ENCODE measurements at regions not wholly inside any gene's neighbourhood (a gene's known extent, or its start where the extent isn't known, plus 50 kb on each side); places are given as distances from the start of the nearest gene placed in this dataset.

DNA sequence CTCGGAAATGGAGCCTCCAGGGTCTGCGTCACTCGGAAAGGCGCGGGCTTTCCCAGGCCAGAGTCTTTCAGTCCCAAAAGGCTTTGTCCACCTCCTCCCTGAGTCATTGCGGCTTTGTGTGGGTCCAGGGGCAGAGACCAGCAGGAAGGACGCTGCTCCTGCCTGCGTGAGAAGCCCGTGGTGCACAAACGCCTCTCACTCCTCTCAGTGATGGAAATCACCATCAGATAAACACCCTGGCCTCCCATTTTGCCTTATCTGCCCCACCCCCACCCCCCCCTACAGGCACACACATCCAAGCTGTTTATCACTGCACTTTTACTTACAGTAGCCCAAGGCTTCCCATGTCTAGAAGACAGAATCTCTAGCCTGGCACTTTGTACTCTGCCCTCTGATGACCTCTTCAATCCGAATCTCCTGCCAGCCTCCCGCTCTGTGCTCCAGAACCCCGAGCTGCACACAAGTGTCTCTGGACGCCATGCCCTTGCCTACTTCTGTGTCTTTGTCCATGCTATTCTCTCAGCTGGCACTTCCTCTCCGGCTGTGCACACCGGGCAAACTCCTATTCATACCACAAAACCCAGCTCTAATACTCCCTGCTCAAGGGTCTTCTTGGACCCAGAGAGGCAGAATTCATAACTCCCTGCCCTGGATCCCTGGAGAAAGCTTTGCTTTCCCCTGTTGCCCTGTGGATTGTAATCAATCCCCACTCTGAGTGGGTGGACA lies 954.6 kb downstream of the TBC1D22A start:
- H3K9me3 ChIP-seq (ENCODE audit: control insufficient read depth in 1 of 2, low read length in 2 of 2), result no peaks in the 10 kb centered on the region
- no peak overlapping the region for H3K4me3 ChIP-seq (ENCODE audit: low read depth in 1 of 2, low read length in 2 of 2)
- H3K27me3 ChIP-seq (ENCODE audit: low read depth, low read length), result no peaks in the 10 kb centered on the region
- no peaks in the 10 kb centered on the region for H3K36me3 ChIP-seq (ENCODE audit: control insufficient read depth in 1 of 2, insufficient read depth in 2 of 2, low read length in 2 of 2)
- H3K4me1 ChIP-seq (ENCODE audit: control insufficient read depth in 1 of 2, insufficient read depth in 2 of 2, low read length in 2 of 2), result no peaks in the 10 kb centered on the region
- no peak overlapping the region for H3K27ac ChIP-seq (ENCODE audit: low read length)

DNA sequence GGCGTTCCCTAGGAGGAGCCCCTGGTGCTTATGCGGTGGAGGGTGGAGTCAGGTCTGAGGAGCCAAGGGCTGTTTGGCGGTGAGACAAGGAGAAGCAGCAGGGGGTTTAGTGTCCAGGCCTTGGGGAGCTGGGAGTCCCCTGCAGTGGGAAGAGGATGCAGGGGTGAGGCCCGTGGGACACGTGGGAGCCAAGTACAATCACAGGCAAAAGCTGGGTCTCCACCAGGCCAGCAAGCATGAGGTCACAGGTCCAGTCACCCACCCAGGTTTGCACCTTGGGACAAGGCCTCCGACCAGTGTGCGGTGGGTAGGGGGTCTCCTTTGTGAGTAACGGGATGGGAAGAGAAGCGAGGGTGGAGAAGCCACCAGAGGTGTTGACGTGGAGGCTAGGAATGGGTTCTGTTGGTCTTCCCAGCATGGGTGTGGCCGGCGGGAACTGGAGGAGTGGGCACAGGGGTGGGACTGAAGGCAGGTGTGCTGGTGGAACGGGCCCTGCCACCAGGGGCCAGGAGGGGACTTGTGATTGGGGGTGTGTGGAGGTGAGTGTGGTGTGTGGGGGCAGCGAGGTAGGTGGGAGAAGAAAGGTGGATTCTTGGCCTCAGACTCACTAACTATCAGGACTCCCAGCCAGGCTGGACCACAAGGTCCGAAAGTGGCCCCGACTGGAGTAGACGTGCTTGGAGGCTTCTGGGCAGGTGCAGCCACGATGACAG lies 953.6 kb downstream of the TBC1D22A start:
- Histone ChIP-seq H3K27ac (ENCODE audit: low read length) (no peak overlapping the region), H3K4me1 (ENCODE audit: control insufficient read depth in 1 of 2, insufficient read depth in 2 of 2, low read length in 2 of 2) (no peaks in the 10 kb centered on the region), H3K9me3 (ENCODE audit: control insufficient read depth in 1 of 2, low read length in 2 of 2) (no peaks in the 10 kb centered on the region), H3K27me3 (ENCODE audit: low read depth, low read length) (no peaks in the 10 kb centered on the region), H3K36me3 (ENCODE audit: control insufficient read depth in 1 of 2, insufficient read depth in 2 of 2, low read length in 2 of 2) (no peaks in the 10 kb centered on the region), H3K4me3 (ENCODE audit: low read depth in 1 of 2, low read length in 2 of 2) (no peak overlapping the region)

DNA sequence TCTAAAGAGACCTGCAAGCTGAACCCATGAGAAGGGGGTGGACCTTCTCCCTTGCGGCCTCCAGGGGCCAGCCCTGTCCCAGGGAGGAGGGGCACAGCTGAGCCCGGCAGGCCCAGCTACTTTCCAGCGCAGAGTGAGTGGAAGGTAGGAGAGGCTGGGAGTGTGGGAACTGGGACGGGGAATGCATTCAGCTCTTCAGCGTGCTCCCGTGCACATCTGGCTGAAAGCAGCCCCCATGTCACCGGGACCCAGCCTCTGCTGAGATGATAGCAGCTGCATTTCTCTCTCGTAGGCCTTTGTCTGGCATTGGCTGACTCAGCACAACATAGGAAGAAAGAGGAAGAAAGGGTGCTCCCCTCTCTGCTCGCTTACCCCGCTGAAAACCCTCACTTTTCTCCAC lies 951.5 kb downstream of the TBC1D22A start:
- no peaks in the 10 kb centered on the region for H3K9me3 ChIP-seq (ENCODE audit: control insufficient read depth in 1 of 2, low read length in 2 of 2)
- H3K36me3 ChIP-seq (ENCODE audit: control insufficient read depth in 1 of 2, insufficient read depth in 2 of 2, low read length in 2 of 2), result no peaks in the 10 kb centered on the region
- H3K27me3 ChIP-seq (ENCODE audit: low read depth, low read length), result no peaks in the 10 kb centered on the region
- H3K27ac ChIP-seq (ENCODE audit: low read length), result no peak overlapping the region
- no peaks in the 10 kb centered on the region for H3K4me1 ChIP-seq (ENCODE audit: control insufficient read depth in 1 of 2, insufficient read depth in 2 of 2, low read length in 2 of 2)
- no peak overlapping the region for H3K4me3 ChIP-seq (ENCODE audit: low read depth in 1 of 2, low read length in 2 of 2)

DNA sequence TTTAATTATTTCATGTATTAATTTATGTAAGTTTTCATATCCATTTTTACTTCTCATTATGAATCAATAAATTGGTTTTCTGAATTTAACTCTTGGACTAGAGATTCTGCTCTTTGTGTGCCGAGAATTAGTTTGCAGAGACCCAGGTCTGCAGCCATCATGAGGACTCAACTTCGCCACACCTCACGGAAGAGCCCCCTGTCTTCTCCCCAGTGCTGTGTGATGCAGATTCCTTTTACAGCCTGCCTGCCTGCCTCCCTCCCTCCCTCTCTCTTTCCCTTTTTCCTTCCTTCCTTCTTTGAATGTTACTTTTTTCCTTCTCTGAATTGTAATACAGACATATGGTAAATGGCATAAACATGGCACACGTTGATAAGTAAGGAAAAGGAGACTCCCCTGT lies 947.7 kb downstream of the TBC1D22A start:
- no peaks in the 10 kb centered on the region for H3K9me3 ChIP-seq (ENCODE audit: control insufficient read depth in 1 of 2, low read length in 2 of 2)
- H3K36me3 ChIP-seq (ENCODE audit: control insufficient read depth in 1 of 2, insufficient read depth in 2 of 2, low read length in 2 of 2), result no peaks in the 10 kb centered on the region
- H3K4me1 ChIP-seq (ENCODE audit: control insufficient read depth in 1 of 2, insufficient read depth in 2 of 2, low read length in 2 of 2), result no peaks in the 10 kb centered on the region
- H3K4me3 ChIP-seq (ENCODE audit: low read depth in 1 of 2, low read length in 2 of 2), result no peak overlapping the region
- H3K27ac ChIP-seq (ENCODE audit: low read length), result no peak overlapping the region
- H3K27me3 ChIP-seq (ENCODE audit: low read depth, low read length), result no peaks in the 10 kb centered on the region

DNA sequence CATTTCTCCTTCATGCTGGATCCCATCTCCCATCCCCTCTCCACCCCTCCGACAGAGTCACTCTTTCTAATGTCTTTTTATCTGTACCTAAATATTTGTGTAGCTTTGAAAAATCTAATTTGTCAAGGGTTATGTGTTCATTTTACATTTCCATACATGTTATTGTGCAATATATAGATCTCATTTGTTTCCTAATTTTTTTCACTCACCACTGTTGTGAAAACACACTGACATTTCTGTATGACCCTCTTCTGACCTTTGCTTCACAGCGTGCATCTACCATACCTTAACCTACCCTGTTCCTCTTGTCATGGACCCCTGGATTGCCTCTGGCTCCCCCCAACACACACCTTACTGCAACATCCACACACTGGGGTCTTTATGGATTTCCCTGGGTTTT lies 942.9 kb downstream of the TBC1D22A start:
- H3K9me3 ChIP-seq (ENCODE audit: control insufficient read depth in 1 of 2, low read length in 2 of 2), result peaks cover 0 to under 1% of the 10 kb centered on the region in 2 donors
- no peaks in the 10 kb centered on the region for H3K4me1 ChIP-seq (ENCODE audit: control insufficient read depth in 1 of 2, insufficient read depth in 2 of 2, low read length in 2 of 2)
- H3K36me3 ChIP-seq (ENCODE audit: control insufficient read depth in 1 of 2, insufficient read depth in 2 of 2, low read length in 2 of 2), result no peaks in the 10 kb centered on the region
- no peak overlapping the region for H3K4me3 ChIP-seq (ENCODE audit: low read depth in 1 of 2, low read length in 2 of 2)
- H3K27me3 ChIP-seq (ENCODE audit: low read depth, low read length), result no peaks in the 10 kb centered on the region
- H3K27ac ChIP-seq (ENCODE audit: low read length), result no peak overlapping the region

DNA sequence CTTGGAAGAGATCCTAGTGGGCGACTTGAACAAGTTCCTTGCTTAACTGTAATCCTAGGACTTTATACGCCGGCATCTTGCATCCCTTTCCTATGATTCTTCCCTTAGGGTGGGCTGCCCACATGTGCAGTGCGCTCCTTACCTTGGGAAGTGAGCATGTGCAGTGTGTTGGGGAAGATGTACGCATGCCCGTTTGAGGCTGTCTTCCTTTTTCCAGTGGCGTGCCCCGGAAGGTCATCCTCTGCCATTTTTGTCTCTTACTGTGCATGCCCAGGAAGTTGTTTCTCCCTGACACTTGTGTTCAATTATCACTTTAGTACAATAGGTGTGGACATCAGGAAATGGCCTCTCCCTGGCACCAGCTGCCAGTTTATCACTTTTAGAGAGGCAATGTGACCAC lies 936.5 kb downstream of the TBC1D22A start:
- Histone ChIP-seq H3K4me1 (ENCODE audit: control insufficient read depth in 1 of 2, insufficient read depth in 2 of 2, low read length in 2 of 2) (no peaks in the 10 kb centered on the region), H3K27ac (ENCODE audit: low read length) (no peak overlapping the region), H3K27me3 (ENCODE audit: low read depth, low read length) (no peaks in the 10 kb centered on the region), H3K9me3 (ENCODE audit: control insufficient read depth in 1 of 2, low read length in 2 of 2) (peaks cover 0 to 2% of the 10 kb centered on the region in 2 donors), H3K36me3 (ENCODE audit: control insufficient read depth in 1 of 2, insufficient read depth in 2 of 2, low read length in 2 of 2) (no peaks in the 10 kb centered on the region), H3K4me3 (ENCODE audit: low read depth in 1 of 2, low read length in 2 of 2) (no peak overlapping the region)

DNA sequence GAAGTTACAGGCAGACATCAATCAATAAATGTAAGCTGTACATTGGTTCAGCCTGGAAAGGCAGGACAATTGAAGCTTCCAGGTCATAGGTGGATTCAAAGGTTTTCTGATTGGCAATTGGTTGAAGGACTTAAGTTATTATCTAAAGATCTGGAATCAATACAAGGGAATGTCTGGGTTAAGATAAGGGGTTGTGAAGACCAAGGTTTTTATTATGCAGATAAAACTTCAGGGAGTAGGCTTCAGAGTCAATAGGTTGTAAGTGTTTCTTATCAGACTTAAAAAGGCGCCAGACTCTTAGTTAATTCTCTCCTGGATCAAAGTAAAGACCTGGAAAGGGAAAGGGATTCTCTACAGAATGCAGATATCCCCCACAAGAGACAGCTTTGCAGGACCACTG lies 935.4 kb downstream of the TBC1D22A start:
- H3K36me3 ChIP-seq (ENCODE audit: control insufficient read depth in 1 of 2, insufficient read depth in 2 of 2, low read length in 2 of 2), result no peaks in the 10 kb centered on the region
- H3K27me3 ChIP-seq (ENCODE audit: low read depth, low read length), result no peaks in the 10 kb centered on the region

DNA sequence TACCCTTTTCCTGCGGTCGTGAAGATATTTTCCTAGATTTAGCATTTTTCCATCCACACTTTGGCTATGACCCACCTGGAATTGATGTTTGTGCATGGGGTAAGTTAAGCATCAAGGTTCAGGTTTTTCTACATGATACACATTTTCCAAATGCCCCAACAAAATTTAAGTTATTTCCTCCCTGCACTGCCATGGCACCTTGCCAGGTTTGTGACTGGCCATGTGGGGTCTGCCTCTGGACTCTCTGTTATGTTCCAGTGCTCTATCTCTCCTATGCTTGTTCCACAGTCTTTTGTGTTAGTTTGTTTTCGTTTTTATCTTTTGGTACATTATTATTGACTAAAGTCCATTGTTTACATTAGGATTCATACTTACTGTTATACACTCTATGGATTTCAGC lies 934.3 kb downstream of the TBC1D22A start:
- H3K27me3 ChIP-seq (ENCODE audit: low read depth, low read length), result no peaks in the 10 kb centered on the region
- H3K4me1 ChIP-seq (ENCODE audit: control insufficient read depth in 1 of 2, insufficient read depth in 2 of 2, low read length in 2 of 2), result no peaks in the 10 kb centered on the region
- H3K9me3 ChIP-seq (ENCODE audit: control insufficient read depth in 1 of 2, low read length in 2 of 2), result peaks cover 0 to 2% of the 10 kb centered on the region in 2 donors
- H3K4me3 ChIP-seq (ENCODE audit: low read depth in 1 of 2, low read length in 2 of 2), result no peak overlapping the region
- H3K36me3 ChIP-seq (ENCODE audit: control insufficient read depth in 1 of 2, insufficient read depth in 2 of 2, low read length in 2 of 2), result no peaks in the 10 kb centered on the region
- no peak overlapping the region for H3K27ac ChIP-seq (ENCODE audit: low read length)

More for the DNA sequence above, 935.4 kb downstream of the TBC1D22A start:
- peaks cover 0 to 2% of the 10 kb centered on the region in 2 donors for H3K9me3 ChIP-seq (ENCODE audit: control insufficient read depth in 1 of 2, low read length in 2 of 2)
- no peaks in the 10 kb centered on the region for H3K4me1 ChIP-seq (ENCODE audit: control insufficient read depth in 1 of 2, insufficient read depth in 2 of 2, low read length in 2 of 2)
- no peak overlapping the region for H3K4me3 ChIP-seq (ENCODE audit: low read depth in 1 of 2, low read length in 2 of 2)
- no peak overlapping the region for H3K27ac ChIP-seq (ENCODE audit: low read length)

DNA sequence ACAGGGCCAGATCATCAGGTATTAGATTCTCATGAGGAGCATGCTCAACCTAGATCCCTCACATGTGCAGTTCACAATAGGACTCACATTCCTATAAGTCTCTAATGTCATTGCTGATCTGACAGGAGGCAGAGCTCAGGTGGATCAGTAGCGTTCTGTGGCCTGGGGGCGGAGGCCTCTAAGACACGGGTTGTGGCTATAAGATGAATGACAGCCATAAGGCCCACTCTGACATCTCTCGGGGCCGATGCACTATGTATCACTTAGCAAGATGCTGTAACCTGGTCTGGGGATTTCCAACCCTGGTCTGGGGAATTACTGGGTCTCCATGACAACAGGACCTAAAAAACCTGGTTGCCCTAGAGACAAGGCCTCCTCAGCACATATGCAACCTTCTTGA lies 932.7 kb downstream of the TBC1D22A start:
- Histone ChIP-seq H3K36me3 (ENCODE audit: control insufficient read depth in 1 of 2, insufficient read depth in 2 of 2, low read length in 2 of 2) (no peaks in the 10 kb centered on the region), H3K9me3 (ENCODE audit: control insufficient read depth in 1 of 2, low read length in 2 of 2) (peaks cover 0 to under 1% of the 10 kb centered on the region in 2 donors), H3K27ac (ENCODE audit: low read length) (no peak overlapping the region), H3K4me3 (ENCODE audit: low read depth in 1 of 2, low read length in 2 of 2) (no peak overlapping the region), H3K4me1 (ENCODE audit: control insufficient read depth in 1 of 2, insufficient read depth in 2 of 2, low read length in 2 of 2) (no peaks in the 10 kb centered on the region), H3K27me3 (ENCODE audit: low read depth, low read length) (no peaks in the 10 kb centered on the region)

DNA sequence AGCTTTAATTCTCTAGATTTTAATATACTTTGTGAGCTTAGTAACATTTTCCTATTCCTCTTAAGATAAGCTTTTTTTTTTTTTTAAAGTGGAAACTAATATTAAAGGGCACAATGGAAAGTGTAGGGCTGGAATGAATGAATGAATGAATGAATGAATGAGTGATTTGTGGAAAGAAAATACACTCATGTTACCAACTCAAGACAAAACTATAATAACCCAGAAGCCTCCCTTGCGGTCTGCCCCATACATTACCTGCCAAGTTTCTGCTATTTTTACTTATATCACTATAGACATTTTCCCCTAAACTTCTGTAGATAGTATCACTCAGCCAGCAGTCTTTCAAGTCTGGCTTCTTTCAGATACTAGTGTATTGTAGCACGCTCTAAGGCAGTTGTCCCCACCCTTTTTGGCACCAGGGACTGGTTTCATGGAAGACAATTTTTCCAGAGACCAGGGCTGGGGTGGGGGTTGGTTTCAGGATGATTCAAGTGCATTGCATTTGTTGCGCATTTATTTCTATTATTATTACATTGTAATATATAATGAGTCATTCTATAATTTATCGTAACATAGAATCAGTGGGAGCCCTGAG lies 932.2 kb downstream of the TBC1D22A start:
- Histone ChIP-seq H3K4me1 (ENCODE audit: control insufficient read depth in 1 of 2, insufficient read depth in 2 of 2, low read length in 2 of 2) (no peaks in the 10 kb centered on the region), H3K9me3 (ENCODE audit: control insufficient read depth in 1 of 2, low read length in 2 of 2) (no peaks in the 10 kb centered on the region), H3K27ac (ENCODE audit: low read length) (no peak overlapping the region), H3K27me3 (ENCODE audit: low read depth, low read length) (no peaks in the 10 kb centered on the region), H3K36me3 (ENCODE audit: control insufficient read depth in 1 of 2, insufficient read depth in 2 of 2, low read length in 2 of 2) (no peaks in the 10 kb centered on the region), H3K4me3 (ENCODE audit: low read depth in 1 of 2, low read length in 2 of 2) (no peak overlapping the region)

DNA sequence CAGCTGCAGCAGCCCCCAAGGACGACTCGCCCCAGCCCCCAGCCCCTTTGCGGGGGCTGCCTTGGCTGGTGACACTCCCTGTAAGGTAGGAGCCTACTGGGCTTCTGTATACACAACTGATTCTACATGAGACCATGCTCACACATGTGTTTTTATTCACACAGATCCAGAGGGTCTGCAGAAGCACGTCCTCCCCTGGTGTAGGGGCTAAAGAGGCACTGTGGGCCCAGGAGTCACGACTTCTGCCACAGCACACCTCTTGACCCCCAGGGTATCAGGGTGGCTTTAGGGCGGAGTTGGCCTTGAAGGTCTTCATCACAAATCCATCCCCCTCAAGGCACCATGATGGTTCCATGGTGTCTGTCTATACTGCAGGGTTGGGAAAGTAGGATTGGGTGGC lies 931.2 kb downstream of the TBC1D22A start:
- Histone ChIP-seq H3K9me3 (ENCODE audit: control insufficient read depth in 1 of 2, low read length in 2 of 2) (no peaks in the 10 kb centered on the region), H3K4me3 (ENCODE audit: low read depth in 1 of 2, low read length in 2 of 2) (no peak overlapping the region), H3K27ac (ENCODE audit: low read length) (no peak overlapping the region), H3K27me3 (ENCODE audit: low read depth, low read length) (no peaks in the 10 kb centered on the region), H3K4me1 (ENCODE audit: control insufficient read depth in 1 of 2, insufficient read depth in 2 of 2, low read length in 2 of 2) (no peaks in the 10 kb centered on the region), H3K36me3 (ENCODE audit: control insufficient read depth in 1 of 2, insufficient read depth in 2 of 2, low read length in 2 of 2) (no peaks in the 10 kb centered on the region)

Data from muscle layer of duodenum (tissue), 2 donors.